ENCODE measurements at regions not wholly inside any gene's neighbourhood (a gene's known extent, or its start where the extent isn't known, plus 50 kb on each side); places are given as distances from the start of the nearest gene placed in this dataset.

DNA sequence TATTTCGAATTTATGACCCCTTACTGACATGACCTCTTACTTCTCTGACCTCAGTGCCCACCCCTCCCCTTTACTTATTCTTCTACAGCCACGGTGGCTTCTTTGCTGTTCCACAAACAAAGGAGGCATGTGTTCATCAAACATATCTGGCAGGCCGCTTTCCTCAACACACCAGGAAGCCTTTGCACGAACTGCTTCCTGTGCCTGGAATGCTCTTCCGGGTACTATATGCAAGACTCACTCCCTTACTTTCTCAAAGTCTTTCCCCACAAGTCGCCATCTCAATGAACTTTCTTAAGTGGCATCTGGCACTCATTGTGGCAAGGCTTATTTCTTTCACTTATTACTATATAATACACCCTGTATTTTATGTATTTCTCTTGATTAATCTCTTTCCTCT, 351.5 kb upstream of the DDX53 start:
- Mint-ChIP-seq H3K27me3 (ENCODE audit: low read depth, unreplicated experiment) (no peaks in the 10 kb centered on the region), H3K9me3 (ENCODE audit: unreplicated experiment) (no peaks in the 10 kb centered on the region), H3K36me3 (ENCODE audit: low read depth, unreplicated experiment) (no peaks in the 10 kb centered on the region), H3K4me1 (ENCODE audit: low read depth, unreplicated experiment) (peaks cover 4% of the 10 kb centered on the region), H3K4me3 (ENCODE audit: unreplicated experiment) (no peak overlapping the region), H3K27ac (ENCODE audit: unreplicated experiment) (no peak overlapping the region)
- Histone ChIP-seq H3K9ac (ENCODE audit: low read length) (no peak overlapping the region), H3K9me3 (ENCODE audit: insufficient read depth, low read depth, low read length) (no peaks in the 10 kb centered on the region), H3K79me2 (ENCODE audit: insufficient read depth, low read length) (no peaks in the 10 kb centered on the region), H4K20me1 (ENCODE audit: insufficient read depth, low read length) (no peaks in the 10 kb centered on the region), H3K4me3 (ENCODE audit: insufficient read depth, low read depth, low read length) (no peak overlapping the region), H3K4me1 (ENCODE audit: insufficient read depth, low read length) (no peaks in the 10 kb centered on the region), H3K4me2 (ENCODE audit: low read length) (no peak overlapping the region), H3K27me3 (ENCODE audit: insufficient read depth, low read length) (no peaks in the 10 kb centered on the region), H3K36me3 (ENCODE audit: insufficient read depth, low read length) (no peaks in the 10 kb centered on the region), H3K27ac (ENCODE audit: low read depth, low read length) (no peak overlapping the region), H2AFZ (ENCODE audit: low read depth, low read length) (no peak overlapping the region)
- TF ChIP-seq, protein P1, sequence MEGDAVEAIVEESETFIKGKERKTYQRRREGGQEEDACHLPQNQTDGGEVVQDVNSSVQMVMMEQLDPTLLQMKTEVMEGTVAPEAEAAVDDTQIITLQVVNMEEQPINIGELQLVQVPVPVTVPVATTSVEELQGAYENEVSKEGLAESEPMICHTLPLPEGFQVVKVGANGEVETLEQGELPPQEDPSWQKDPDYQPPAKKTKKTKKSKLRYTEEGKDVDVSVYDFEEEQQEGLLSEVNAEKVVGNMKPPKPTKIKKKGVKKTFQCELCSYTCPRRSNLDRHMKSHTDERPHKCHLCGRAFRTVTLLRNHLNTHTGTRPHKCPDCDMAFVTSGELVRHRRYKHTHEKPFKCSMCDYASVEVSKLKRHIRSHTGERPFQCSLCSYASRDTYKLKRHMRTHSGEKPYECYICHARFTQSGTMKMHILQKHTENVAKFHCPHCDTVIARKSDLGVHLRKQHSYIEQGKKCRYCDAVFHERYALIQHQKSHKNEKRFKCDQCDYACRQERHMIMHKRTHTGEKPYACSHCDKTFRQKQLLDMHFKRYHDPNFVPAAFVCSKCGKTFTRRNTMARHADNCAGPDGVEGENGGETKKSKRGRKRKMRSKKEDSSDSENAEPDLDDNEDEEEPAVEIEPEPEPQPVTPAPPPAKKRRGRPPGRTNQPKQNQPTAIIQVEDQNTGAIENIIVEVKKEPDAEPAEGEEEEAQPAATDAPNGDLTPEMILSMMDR (IDR thresholded peaks at IDR 0.05; ENCODE audit: insufficient read depth, low read depth, low read length): no peak
- TF ChIP-seq EZH2 (IDR thresholded peaks at IDR 0.05; ENCODE audit: insufficient read depth, low read length): no peak
- DNase-seq (ENCODE audit: low read depth) (no peak), FAIRE-seq (peak; percentile 41)

DNA sequence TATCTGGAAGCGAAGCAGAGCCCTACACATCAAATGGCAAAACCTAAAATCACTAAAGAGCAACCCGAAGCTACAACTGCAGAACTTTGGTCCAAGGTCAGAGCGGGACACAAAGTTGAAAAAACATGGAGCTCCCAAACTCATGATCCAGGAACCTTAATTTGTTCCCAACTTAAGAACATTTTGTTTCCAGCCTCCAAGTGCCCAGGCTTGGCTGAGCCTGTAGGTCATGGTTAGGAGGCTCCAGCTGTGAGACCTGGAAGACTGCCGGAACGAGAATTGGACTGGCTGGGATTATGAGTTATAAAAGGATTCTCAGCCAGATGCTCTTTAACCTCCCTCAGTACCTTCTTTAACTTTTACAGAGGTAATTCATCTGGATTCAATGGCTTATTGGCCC, 349.1 kb upstream of the DDX53 start:
- no peaks in the 10 kb centered on the region for H3K36me3 ChIP-seq (ENCODE audit: insufficient read depth, low read length)

DNA sequence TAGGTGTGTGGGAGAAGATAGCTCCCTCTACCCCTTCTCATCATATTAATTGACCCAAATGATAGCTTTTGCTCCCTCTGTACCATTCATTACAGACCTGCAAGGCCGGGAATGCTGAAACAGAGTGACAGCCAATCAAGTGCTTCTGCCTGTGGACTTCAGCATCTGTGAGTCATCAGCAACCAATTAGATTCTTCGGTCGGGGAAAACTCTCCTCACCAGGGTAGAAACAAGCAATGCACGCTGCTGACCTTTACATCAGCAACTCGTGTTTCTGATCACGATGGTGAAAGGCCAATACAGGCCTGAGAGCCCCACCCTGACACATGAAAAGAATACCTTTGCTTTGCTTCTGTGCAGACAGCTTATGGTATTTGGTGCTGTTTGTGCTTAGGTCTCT, 347.2 kb upstream of the DDX53 start:
- Histone ChIP-seq H3K79me2 (ENCODE audit: insufficient read depth, low read length) (no peaks in the 10 kb centered on the region), H3K4me2 (ENCODE audit: low read length) (peak overlapping the region; percentile 8), H2AFZ (ENCODE audit: low read depth, low read length) (no peak overlapping the region), H3K9ac (ENCODE audit: low read length) (no peak overlapping the region), H3K27me3 (ENCODE audit: insufficient read depth, low read length) (no peaks in the 10 kb centered on the region), H3K9me3 (ENCODE audit: insufficient read depth, low read depth, low read length) (no peaks in the 10 kb centered on the region), H3K4me1 (ENCODE audit: insufficient read depth, low read length) (no peaks in the 10 kb centered on the region), H3K4me3 (ENCODE audit: insufficient read depth, low read depth, low read length) (no peak overlapping the region), H4K20me1 (ENCODE audit: insufficient read depth, low read length) (no peaks in the 10 kb centered on the region), H3K27ac (ENCODE audit: low read depth, low read length) (no peak overlapping the region), H3K36me3 (ENCODE audit: insufficient read depth, low read length) (no peaks in the 10 kb centered on the region)
- no peak overlapping the region for H3K27ac Mint-ChIP-seq (ENCODE audit: unreplicated experiment)
- no peak for TF ChIP-seq EZH2 (IDR thresholded peaks at IDR 0.05; ENCODE audit: insufficient read depth, low read length)
- TF ChIP-seq, protein P1 (IDR thresholded peaks at IDR 0.05; ENCODE audit: insufficient read depth, low read depth, low read length): no peak
- FAIRE-seq: peak; percentile 97
- no peaks in the 10 kb centered on the region for H3K36me3 Mint-ChIP-seq (ENCODE audit: low read depth, unreplicated experiment)
- peaks cover 6% of the 10 kb centered on the region for H3K9me3 Mint-ChIP-seq (ENCODE audit: unreplicated experiment)
- peaks cover 4% of the 10 kb centered on the region for H3K4me1 Mint-ChIP-seq (ENCODE audit: low read depth, unreplicated experiment)
- no peak overlapping the region for H3K4me3 Mint-ChIP-seq (ENCODE audit: unreplicated experiment)
- peak; percentile 48 for DNase-seq (ENCODE audit: low read depth)
- H3K27me3 Mint-ChIP-seq (ENCODE audit: low read depth, unreplicated experiment): no peaks in the 10 kb centered on the region

More for the DNA sequence above, 349.1 kb upstream of the DDX53 start:
- TF ChIP-seq, protein P1 (IDR thresholded peaks at IDR 0.05; ENCODE audit: insufficient read depth, low read depth, low read length): no peak
- TF ChIP-seq EZH2 (IDR thresholded peaks at IDR 0.05; ENCODE audit: insufficient read depth, low read length): no peak
- Mint-ChIP-seq H3K9me3 (ENCODE audit: unreplicated experiment) (peaks cover 3% of the 10 kb centered on the region), H3K4me3 (ENCODE audit: unreplicated experiment) (no peak overlapping the region), H3K27me3 (ENCODE audit: low read depth, unreplicated experiment) (no peaks in the 10 kb centered on the region), H3K27ac (ENCODE audit: unreplicated experiment) (no peak overlapping the region), H3K36me3 (ENCODE audit: low read depth, unreplicated experiment) (no peaks in the 10 kb centered on the region), H3K4me1 (ENCODE audit: low read depth, unreplicated experiment) (peaks cover 4% of the 10 kb centered on the region)
- Histone ChIP-seq H2AFZ (ENCODE audit: low read depth, low read length) (no peak overlapping the region), H3K27ac (ENCODE audit: low read depth, low read length) (no peak overlapping the region), H3K4me3 (ENCODE audit: insufficient read depth, low read depth, low read length) (no peak overlapping the region), H3K9me3 (ENCODE audit: insufficient read depth, low read depth, low read length) (no peaks in the 10 kb centered on the region), H3K4me1 (ENCODE audit: insufficient read depth, low read length) (no peaks in the 10 kb centered on the region), H3K4me2 (ENCODE audit: low read length) (no peak overlapping the region), H4K20me1 (ENCODE audit: insufficient read depth, low read length) (no peaks in the 10 kb centered on the region), H3K9ac (ENCODE audit: low read length) (no peak overlapping the region), H3K27me3 (ENCODE audit: insufficient read depth, low read length) (no peaks in the 10 kb centered on the region), H3K79me2 (ENCODE audit: insufficient read depth, low read length) (no peaks in the 10 kb centered on the region)
- peak; percentile 5 for FAIRE-seq
- DNase-seq (ENCODE audit: low read depth): no peak

All from astrocyte (in vitro differentiated cells and primary cell).